ENCODE measurements at regions not wholly inside any gene's neighbourhood (a gene's known extent, or its start where the extent isn't known, plus 50 kb on each side); places are given as distances from the start of the nearest gene placed in this dataset.
"Not testable (repeated sequence)": the region's sequence is repeated elsewhere in the genome, so short reads cannot be mapped to it uniquely, and the experiment has no call there.

- DNase-seq (ENCODE audit: low spot score): no peak
Observed at GRCh38 chr18:78411539-78411938, 568.1 kb upstream of the SALL3 start.

- DNase-seq (ENCODE audit: low spot score): no peak
Observed at GRCh38 chr18:78414302-78414701, 565.3 kb upstream of the SALL3 start.

- DNase-seq (ENCODE audit: low spot score): no peak
Observed at GRCh38 chr18:78416853-78417252, 562.8 kb upstream of the SALL3 start.

- DNase-seq (ENCODE audit: low spot score): no peak
Observed at GRCh38 chr18:78418379-78418778, 561.2 kb upstream of the SALL3 start.

GRCh38 chr18:78419171-78419570, 560.4 kb upstream of the SALL3 start:
- DNase-seq (ENCODE audit: low spot score): no peak

- DNase-seq (ENCODE audit: low spot score): no peak
Observed at GRCh38 chr18:78420116-78420515, 559.5 kb upstream of the SALL3 start.

- DNase-seq (ENCODE audit: low spot score): no peak
Observed at GRCh38 chr18:78421392-78421791, 558.2 kb upstream of the SALL3 start.

- no peak for DNase-seq (ENCODE audit: low spot score)
Observed at GRCh38 chr18:78422336-78422735, 557.3 kb upstream of the SALL3 start.

GRCh38 chr18:78423811-78424210, 555.8 kb upstream of the SALL3 start:
- no peak for DNase-seq (ENCODE audit: low spot score)

GRCh38 chr18:78424403-78425018, 555.1 kb upstream of the SALL3 start:
- no peak for DNase-seq (ENCODE audit: low spot score)

GRCh38 chr18:78425019-78425412, 554.6 kb upstream of the SALL3 start:
- no peak for DNase-seq (ENCODE audit: low spot score)

- no peak for DNase-seq (ENCODE audit: low spot score)
Observed at GRCh38 chr18:78427081-78427480, 552.5 kb upstream of the SALL3 start.

- DNase-seq (ENCODE audit: low spot score): no peak
Observed at GRCh38 chr18:78429127-78430108, 550.2 kb upstream of the SALL3 start.

- no peak for DNase-seq (ENCODE audit: low spot score)
Observed at GRCh38 chr18:78430131-78430758, 549.4 kb upstream of the SALL3 start.

GRCh38 chr18:78431606-78432005, 548.0 kb upstream of the SALL3 start:
- DNase-seq (ENCODE audit: low spot score): no peak

- DNase-seq (ENCODE audit: low spot score): no peak
Observed at GRCh38 chr18:78433562-78433961, 546.1 kb upstream of the SALL3 start.

- no peak for DNase-seq (ENCODE audit: low spot score)
Observed at GRCh38 chr18:78436110-78436509, 543.5 kb upstream of the SALL3 start.

GRCh38 chr18:78438235-78438634, 541.4 kb upstream of the SALL3 start:
- not testable (repeated sequence) for DNase-seq (ENCODE audit: low spot score)

GRCh38 chr18:78445880-78446279, 533.7 kb upstream of the SALL3 start:
- no peak for DNase-seq (ENCODE audit: low spot score)

- DNase-seq (ENCODE audit: low spot score): no peak
Observed at GRCh38 chr18:78447211-78447610, 532.4 kb upstream of the SALL3 start.

- DNase-seq (ENCODE audit: low spot score): no peak
Observed at GRCh38 chr18:78448106-78448505, 531.5 kb upstream of the SALL3 start.

GRCh38 chr18:78448591-78448990, 531.0 kb upstream of the SALL3 start:
- no peak for DNase-seq (ENCODE audit: low spot score)

- no peak for DNase-seq (ENCODE audit: low spot score)
Observed at GRCh38 chr18:78454221-78454620, 525.4 kb upstream of the SALL3 start.
